HG03175 (cell line): ENCODE measurements at regions not wholly inside any gene's neighbourhood (a gene's known extent, or its start where the extent isn't known, plus 50 kb on each side); places are given as distances from the start of the nearest gene placed in this dataset.

Experiments
- ATAC-seq: cut with Tn5 transposase; IDR thresholded peaks from one replicate; pipeline ENCODE4 v1.9.1; 2021; ENCODE audit warnings: mild to moderate bottlenecking, moderate library complexity; ENCODE audit not compliant: unreplicated experiment

GRCh38 chr3:180529778-180530177 lies 72.2 kb upstream of the TTC14 start:
- no peak for ATAC-seq

DNA sequence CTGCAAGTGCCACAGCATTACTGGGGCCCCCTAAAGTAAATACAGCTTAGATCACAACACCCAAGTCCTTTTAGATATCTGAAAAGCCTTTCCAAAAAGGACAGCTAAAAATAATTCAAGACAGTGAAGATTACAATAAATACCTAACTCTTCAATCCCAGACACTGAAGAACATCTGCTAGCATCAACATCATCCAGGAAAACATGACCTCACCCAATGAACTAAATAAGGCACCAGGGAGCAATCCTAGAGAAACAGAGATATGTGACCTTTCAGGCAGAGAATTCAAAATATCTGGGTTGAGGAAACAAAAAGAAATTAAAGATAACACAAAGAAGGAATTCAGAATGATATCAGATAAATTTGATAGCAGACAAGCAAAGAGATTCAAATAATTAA lies 71.7 kb upstream of the TTC14 start:
- ATAC-seq, result no peak

DNA sequence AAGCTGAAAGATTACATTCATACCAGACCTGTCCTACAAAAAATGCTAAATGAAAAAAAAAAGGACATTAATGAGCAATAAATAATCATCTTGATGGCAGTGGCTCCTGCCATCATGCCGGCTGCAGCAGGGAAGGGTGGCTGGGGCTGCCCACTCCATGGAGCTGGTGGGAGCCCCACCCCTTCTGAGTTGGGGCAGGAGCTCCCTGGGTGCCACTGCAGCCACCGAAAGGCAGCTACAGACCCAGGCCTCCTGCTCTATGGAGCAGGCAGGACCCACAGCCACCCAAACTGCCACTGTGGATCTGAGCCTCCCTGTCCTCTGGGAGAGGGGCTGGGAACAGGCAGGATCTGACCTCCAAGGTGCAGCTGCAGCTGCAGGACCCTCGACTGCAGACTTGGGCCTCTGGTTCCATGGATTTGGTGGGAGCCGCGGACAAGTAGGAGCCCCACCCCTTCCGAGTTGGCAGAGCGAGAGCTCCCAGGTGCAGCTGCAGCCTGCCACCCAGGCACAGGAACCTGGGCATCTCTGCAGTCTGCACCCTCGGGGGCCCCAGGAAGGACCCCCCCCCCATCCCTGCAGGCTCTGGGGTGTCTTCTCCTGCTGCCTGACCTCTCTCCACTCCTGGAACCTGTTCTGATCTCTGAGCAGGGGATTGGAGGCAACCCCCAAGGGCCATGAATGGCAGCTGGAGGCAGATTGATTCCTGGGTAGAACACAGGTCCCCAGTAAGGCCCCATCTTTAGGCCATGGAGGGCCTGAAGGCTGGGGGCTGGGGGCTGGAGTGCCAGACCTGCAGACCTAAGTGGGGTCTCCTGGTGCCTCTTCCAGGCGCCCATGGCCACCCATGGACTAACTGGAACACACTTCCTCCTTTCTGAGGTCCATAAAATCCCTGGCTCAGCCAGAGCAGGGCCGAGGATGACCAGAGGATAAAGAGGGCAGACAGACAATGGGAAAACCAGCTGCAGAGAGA lies 70.4 kb upstream of the TTC14 start:
- no peak for ATAC-seq

GRCh38 chr3:180534828-180535227 lies 67.1 kb upstream of the TTC14 start:
- ATAC-seq, result no peak

GRCh38 chr3:180538493-180538892 lies 63.5 kb upstream of the TTC14 start:
- no peak for ATAC-seq

- ATAC-seq, result no peak
Measured at GRCh38 chr3:180543877-180544276, 58.1 kb upstream of the TTC14 start.

DNA sequence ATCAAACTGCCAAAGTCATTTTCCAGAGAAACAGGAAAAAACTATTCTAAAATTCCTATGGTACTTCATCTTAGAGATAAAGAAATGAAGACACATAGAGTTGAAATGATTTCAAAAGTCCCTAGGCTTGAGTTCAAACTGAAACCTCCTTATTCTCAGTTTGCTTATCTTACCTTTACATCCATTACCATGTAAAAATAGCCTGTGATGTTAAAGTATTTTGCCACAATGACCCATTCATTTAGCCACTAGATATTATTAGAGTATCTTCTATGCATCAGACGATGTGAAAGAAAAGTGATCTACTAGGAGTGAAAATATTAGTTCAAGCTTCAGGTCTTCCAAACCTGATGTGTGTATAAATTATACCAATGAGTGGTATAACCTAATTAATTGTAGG lies 55.1 kb upstream of the TTC14 start:
- no peak for ATAC-seq

DNA sequence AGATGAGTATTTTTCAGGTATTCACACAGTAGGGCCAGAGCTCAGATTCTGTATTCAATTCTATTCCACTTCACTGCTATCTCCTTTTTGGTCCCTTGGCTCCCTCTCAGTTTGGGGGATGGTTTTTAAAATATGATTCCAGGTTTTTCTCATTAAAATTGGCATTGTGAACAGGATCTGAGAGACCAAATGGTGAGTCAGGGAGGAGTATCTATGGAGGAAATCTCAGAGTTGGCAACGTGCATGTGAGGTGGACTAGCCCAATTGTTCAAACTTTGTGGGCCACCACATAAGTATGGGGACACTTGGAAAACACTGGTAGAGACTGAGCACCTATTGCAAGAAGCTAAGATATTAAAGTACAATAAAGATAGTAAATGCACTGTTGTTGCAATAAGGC lies 53.9 kb upstream of the TTC14 start:
- no peak for ATAC-seq
